ENCODE measurements at regions not wholly inside any gene's neighbourhood (a gene's known extent, or its start where the extent isn't known, plus 50 kb on each side); places are given as distances from the start of the nearest gene placed in this dataset.

GRCh38 chr9:106669835-106670234, 193.1 kb upstream of the ZNF462 start:
- no peaks in the 10 kb centered on the region for H3K36me3 ChIP-seq
- no peaks in the 10 kb centered on the region for H3K27me3 ChIP-seq (replicated peaks; ENCODE audit: insufficient read depth)
- H3K27ac ChIP-seq, result no peak overlapping the region
- ATAC-seq (ENCODE audit: insufficient number of reproducible peaks, low FRiP score, low read depth) (no peak), DNase-seq (ENCODE audit: low spot score) (no peak)
- no peak for TF ChIP-seq CTCF (IDR thresholded peaks at IDR 0.05)
- H3K9me3 ChIP-seq, result no peaks in the 10 kb centered on the region
- H3K4me1 ChIP-seq (ENCODE audit: control insufficient read depth in 1 of 2, low read depth in 2 of 2), result no peaks in the 10 kb centered on the region
- no peak overlapping the region for H3K4me3 ChIP-seq

- no peaks in the 10 kb centered on the region for H3K9me3 ChIP-seq
- H3K4me3 ChIP-seq, result no peak overlapping the region
- H3K36me3 ChIP-seq, result no peaks in the 10 kb centered on the region
- no peaks in the 10 kb centered on the region for H3K4me1 ChIP-seq (ENCODE audit: control insufficient read depth in 1 of 2, low read depth in 2 of 2)
- H3K27me3 ChIP-seq (replicated peaks; ENCODE audit: insufficient read depth), result no peaks in the 10 kb centered on the region
- DNase-seq (ENCODE audit: low spot score) (no peak), ATAC-seq (ENCODE audit: insufficient number of reproducible peaks, low FRiP score, low read depth) (no peak)
- H3K27ac ChIP-seq, result no peak overlapping the region
- TF ChIP-seq CTCF (IDR thresholded peaks at IDR 0.05), result no peak
These were observed 192.5 kb upstream of the ZNF462 start for GRCh38 chr9:106670418-106670817.

- ATAC-seq (ENCODE audit: insufficient number of reproducible peaks, low FRiP score, low read depth) (no peak), DNase-seq (ENCODE audit: low spot score) (no peak)
- H3K36me3 ChIP-seq, result no peaks in the 10 kb centered on the region
- H3K4me1 ChIP-seq (ENCODE audit: control insufficient read depth in 1 of 2, low read depth in 2 of 2), result no peaks in the 10 kb centered on the region
- H3K27me3 ChIP-seq (replicated peaks; ENCODE audit: insufficient read depth), result no peaks in the 10 kb centered on the region
- H3K27ac ChIP-seq, result no peak overlapping the region
- no peak for TF ChIP-seq CTCF (IDR thresholded peaks at IDR 0.05)
- H3K4me3 ChIP-seq, result no peak overlapping the region
- H3K9me3 ChIP-seq, result no peaks in the 10 kb centered on the region
These were observed 187.2 kb upstream of the ZNF462 start for GRCh38 chr9:106675780-106676179.

DNA sequence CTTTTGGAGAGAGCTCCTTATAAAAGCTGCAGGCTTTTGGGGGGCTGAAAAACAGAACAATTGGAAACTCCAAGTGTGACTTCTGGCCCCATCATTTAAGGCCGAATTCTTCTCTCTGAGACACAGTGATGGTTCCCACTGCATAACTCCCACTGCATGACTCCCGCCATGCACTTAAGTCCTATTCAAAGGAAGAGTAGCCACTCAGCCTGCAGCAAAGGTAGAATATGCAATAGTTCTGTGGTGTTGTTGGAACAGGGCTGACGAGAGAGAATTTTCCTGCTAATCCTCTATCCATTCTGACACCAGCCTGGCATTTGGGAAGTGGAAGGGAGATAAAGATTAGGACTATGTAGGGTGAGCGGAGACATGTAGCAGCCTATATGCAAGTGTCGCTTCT, 185.6 kb upstream of the ZNF462 start:
- ATAC-seq (ENCODE audit: insufficient number of reproducible peaks, low FRiP score, low read depth), result no peak
- H3K27me3 ChIP-seq (replicated peaks; ENCODE audit: insufficient read depth), result no peaks in the 10 kb centered on the region

DNA sequence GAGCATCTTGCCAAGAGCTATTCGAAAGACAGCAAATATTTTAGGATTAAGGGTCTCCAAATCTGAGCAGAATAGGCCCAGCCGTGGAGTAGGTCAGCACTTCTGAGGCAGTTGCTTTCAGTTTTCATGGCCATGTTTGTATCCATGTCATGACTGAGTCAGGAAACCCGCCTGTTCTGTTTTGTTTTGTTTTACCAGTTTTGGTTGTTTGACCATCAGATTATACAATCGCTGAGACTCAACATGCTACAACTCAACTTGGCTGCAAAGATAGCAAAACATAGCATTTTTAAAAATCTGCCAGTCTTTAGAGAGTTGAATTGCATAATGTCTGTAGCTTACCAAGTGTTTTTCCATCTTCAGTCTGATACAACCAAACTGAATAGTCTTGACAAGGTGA, 185.1 kb upstream of the ZNF462 start:
- no peaks in the 10 kb centered on the region for H3K27me3 ChIP-seq (replicated peaks; ENCODE audit: insufficient read depth)
- no peak overlapping the region for H3K27ac ChIP-seq
- no peak overlapping the region for H3K4me3 ChIP-seq
- no peak for TF ChIP-seq CTCF (IDR thresholded peaks at IDR 0.05)
- no peaks in the 10 kb centered on the region for H3K36me3 ChIP-seq
- H3K4me1 ChIP-seq (ENCODE audit: control insufficient read depth in 1 of 2, low read depth in 2 of 2), result no peaks in the 10 kb centered on the region
- no peak for DNase-seq (ENCODE audit: low spot score)
- no peak for ATAC-seq (ENCODE audit: insufficient number of reproducible peaks, low FRiP score, low read depth)
- H3K9me3 ChIP-seq, result no peaks in the 10 kb centered on the region

More for the DNA sequence above, 185.6 kb upstream of the ZNF462 start:
- no peak for TF ChIP-seq CTCF (IDR thresholded peaks at IDR 0.05)
- no peak for DNase-seq (ENCODE audit: low spot score)
- H3K9me3 ChIP-seq, result no peaks in the 10 kb centered on the region
- H3K27ac ChIP-seq, result no peak overlapping the region
- H3K4me3 ChIP-seq, result no peak overlapping the region
- no peaks in the 10 kb centered on the region for H3K36me3 ChIP-seq
- no peaks in the 10 kb centered on the region for H3K4me1 ChIP-seq (ENCODE audit: control insufficient read depth in 1 of 2, low read depth in 2 of 2)
